Panc1 (cell line): ENCODE measurements at regions not wholly inside any gene's neighbourhood (a gene's known extent, or its start where the extent isn't known, plus 50 kb on each side); places are given as distances from the start of the nearest gene placed in this dataset.

ENCODE experiments used
- ATAC-seq: fragments of 200-7000 bp; cut with Tn5 transposase; 2 replicates; pipeline ENCODE4 v1.9.1; 2020; ENCODE audit warnings: mild to moderate bottlenecking, moderate library complexity
- BruUV-seq: library from RNA; stranded (reverse); fragments of 400-500 nt; replicated peaks from 2 replicates; lab custom pipeline; 2021; lab: Mats Ljungman, UMichigan
- CTCF ChIA-PET: fragments of 300-600 bp; sonication (Branson Sonifier 250); formaldehyde crosslinking; loops from one replicate; lab custom pipeline; 2022; ENCODE audit warnings: antibody characterized with exemption; lab: Charles Lee
- POLR2A ChIA-PET: fragments of 300-600 bp; sonication (Branson Sonifier 250); formaldehyde crosslinking; loops from one replicate; lab custom pipeline; 2022; ENCODE audit warnings: antibody characterized with exemption; lab: Charles Lee
- DNase-seq: peaks from one replicate; pipeline ENCODE4 v3.0.0-alpha.2; 2010; ENCODE audit warnings: low read depth, low spot score
- H3K27ac ChIP-seq: 2 replicates; pipeline ENCODE4 v1.5.1; 2011; ENCODE audit warnings: mild to moderate bottlenecking, low read length, inconsistent platforms
- H3K27me3 ChIP-seq: fragments of 200-500 bp; sonication (Bioruptor generic); 2 replicates; pipeline ENCODE4 v1.6.0; 2014; ENCODE audit warnings: low read length, inconsistent platforms; ENCODE audit not compliant: control insufficient read depth, insufficient read depth
- H3K36me3 ChIP-seq: fragments of 200-500 bp; sonication (Bioruptor generic); 2 replicates; pipeline ENCODE4 v1.5.1; 2014; ENCODE audit warnings: inconsistent platforms, mild to moderate bottlenecking, low read length, moderate library complexity; ENCODE audit not compliant: control insufficient read depth, insufficient read depth
- H3K4me1 ChIP-seq: 2 replicates; pipeline ENCODE4 v1.5.1; 2011; ENCODE audit warnings: inconsistent platforms, mild to moderate bottlenecking, low read length, moderate library complexity; ENCODE audit not compliant: control insufficient read depth, insufficient read depth
- H3K4me3 ChIP-seq, 2 experiments: 2 replicates each; pipeline ENCODE4 v1.5.1; 2011 to 2012; ENCODE audit warnings: low read depth in 2 of 2, low read length in 2 of 2, mild to moderate bottlenecking in 2 of 2, inconsistent platforms in 1 of 2, moderate library complexity in 1 of 2
- H3K9me3 ChIP-seq: fragments of 200-500 bp; sonication (Bioruptor generic); 2 replicates; pipeline ENCODE4 v1.5.1; 2014; ENCODE audit warnings: low read depth, mild to moderate bottlenecking, inconsistent platforms, low read length, moderate library complexity; ENCODE audit not compliant: control insufficient read depth, insufficient read depth
- CTCF ChIP-seq: fragments of 450-650 bp; IDR thresholded peaks from 2 replicates; pipeline ENCODE4 v1.5.1; 2017; ENCODE audit warnings: mild to moderate bottlenecking
- POLR2AphosphoS5 ChIP-seq: IDR thresholded peaks from 2 replicates; pipeline ENCODE4 v1.6.1; 2012; ENCODE audit warnings: mild to moderate bottlenecking, low read depth, low read length, moderate library complexity
- REST ChIP-seq, 2 experiments: IDR thresholded peaks; 2 replicates each; pipeline ENCODE4 v1.6.1; 2011 to 2012; ENCODE audit warnings: low read depth in 2 of 2, control low read depth in 1 of 2, low read length in 1 of 2, mild to moderate bottlenecking in 1 of 2, moderate library complexity in 1 of 2; ENCODE audit not compliant: insufficient read depth in 1 of 2
- SIN3A ChIP-seq: IDR thresholded peaks from 2 replicates; pipeline ENCODE4 v1.6.1; 2012; ENCODE audit warnings: low read depth, mild to moderate bottlenecking, low read length, moderate library complexity, borderline replicate concordance; ENCODE audit not compliant: insufficient read depth
- TCF7L2 ChIP-seq: IDR thresholded peaks from 2 replicates; pipeline ENCODE4 v1.6.1; 2011; ENCODE audit warnings: mild to moderate bottlenecking, low read depth, low read length, inconsistent platforms
- in situ Hi-C: cut with HindIII; loops from 2 replicates; pipeline ENCODE4 v1.10.0; 2016; ENCODE audit warnings: low sequenced_read_pairs, low pct_unique_long_range_greater_than_20kb
- intact Hi-C: fragments of 100-400 bp; cut with micrococcal nuclease; formaldehyde crosslinking; loops from one replicate; pipeline ENCODE4 v1.10.0; 2022; ENCODE audit not compliant: unreplicated experiment

- Histone ChIP-seq H3K9me3 (no peaks in the 10 kb centered on the region), H3K27me3 (no peaks in the 10 kb centered on the region), H3K4me3 (no peak overlapping the region), H3K4me1 (no peaks in the 10 kb centered on the region), H3K36me3 (no peaks in the 10 kb centered on the region), H3K27ac (no peak overlapping the region)
- POLR2A ChIA-PET: no interaction called here
- DNase-seq: no peak
- no TSS peak for BruUV-seq
- CTCF ChIA-PET: no interaction called here
- intact Hi-C loops (no loop called here), in situ Hi-C loops (no loop called here)
- TF ChIP-seq TCF7L2 (no peak), CTCF (no peak), POLR2AphosphoS5 (no peak), REST (IDR thresholded peaks at IDR 0.05; ENCODE audit: insufficient read depth in 1 of 2, low read depth in 2 of 2, low read length in 1 of 2) (no peak), SIN3A (no peak)
- ATAC-seq: no peak
Observed at GRCh38 chr6:134676307-134677281, 273.3 kb downstream of the ALDH8A1 start.

- no TSS peak for BruUV-seq
- no peak overlapping the region for H3K27ac ChIP-seq
- intact Hi-C loops: no loop called here
- in situ Hi-C loops: no loop called here
- H3K27me3 ChIP-seq: no peaks in the 10 kb centered on the region
- DNase-seq: no peak
- TF ChIP-seq REST (IDR thresholded peaks at IDR 0.05; ENCODE audit: insufficient read depth in 1 of 2, low read depth in 2 of 2, low read length in 1 of 2) (no peak), POLR2AphosphoS5 (no peak), CTCF (no peak), TCF7L2 (no peak), SIN3A (no peak)
- no peaks in the 10 kb centered on the region for H3K4me1 ChIP-seq
- ChIA-PET POLR2A (no interaction called here), CTCF (no interaction called here)
- H3K36me3 ChIP-seq: no peaks in the 10 kb centered on the region
- no peak for ATAC-seq
- no peaks in the 10 kb centered on the region for H3K9me3 ChIP-seq
- no peak overlapping the region for H3K4me3 ChIP-seq
Observed at GRCh38 chr6:134675110-134676054, 274.5 kb downstream of the ALDH8A1 start.
